K562 (cell line): ENCODE measurements at regions not wholly inside any gene's neighbourhood (a gene's known extent, or its start where the extent isn't known, plus 50 kb on each side); places are given as distances from the start of the nearest gene placed in this dataset.

Experiments
- ATAC-seq: fragments of 200-7000 bp; cut with Tn5 transposase; 3 replicates; pipeline ENCODE4 v1.9.1; 2020; ENCODE audit warnings: moderate library complexity
- BruUV-seq: library from RNA; stranded (reverse); fragments of 400-500 nt; replicated peaks from 2 replicates; lab custom pipeline; 2021; lab: Mats Ljungman, UMichigan
- CTCF ChIA-PET: fragments of 300-600 bp; formaldehyde crosslinking; extraction: SDS; loops from one replicate; lab custom pipeline; 2021; ENCODE audit warnings: low intra/inter-chr PET ratio; lab: Yijun Ruan, JAX
- POLR2A ChIA-PET: fragments of 300-600, 350-650 bp; sonication (Branson Sonifier 250); formaldehyde crosslinking; extraction: SDS; loops from one replicate; lab custom pipeline; 2021; ENCODE audit warnings: antibody characterized with exemption, inconsistent platforms; lab: Yijun Ruan, JAX
- DNase-seq, 4 experiments: peaks; one replicate each; pipeline versions ENCODE4 v3.0.0 to v3.0.0-alpha.2; 2011 to 2018; ENCODE audit warnings: low spot score in 3 of 4, mixed read lengths in 3 of 4; ENCODE audit errors: extremely low read depth in 1 of 4
- FAIRE-seq: peaks from 2 replicates; lab custom pipeline; 2011; peaks lifted over from hg19 to GRCh38; lab: Jason Lieb, UNC
- H2AFZ ChIP-seq: 2 replicates; pipeline ENCODE4 v1.6.0; 2011; ENCODE audit warnings: low read depth, low read length, control low read depth, inconsistent platforms
- H3K27ac ChIP-seq: fragments of 200-600 bp; 3 replicates; pipeline ENCODE4 v1.8.0; 2011; ENCODE audit warnings: low read depth, mild to moderate bottlenecking, control low read depth, inconsistent platforms, low read length, moderate library complexity, mixed read lengths; ENCODE audit errors: extremely low read depth
- H3K27me3 ChIP-seq, 2 experiments: fragments of 300-600 bp in 1 of 2; 2 replicates in 1 of 2; 3 replicates in 1 of 2; pipeline versions ENCODE4 v1.6.0 to v1.8.0; 2011; ENCODE audit warnings: inconsistent platforms in 2 of 2, low read length in 2 of 2, mild to moderate bottlenecking in 1 of 2, mixed read lengths in 1 of 2, moderate library complexity in 1 of 2; ENCODE audit not compliant: control insufficient read depth in 2 of 2, insufficient read depth in 2 of 2
- H3K36me3 ChIP-seq: fragments of 300-600 bp; 3 replicates; pipeline ENCODE4 v1.8.0; 2011; ENCODE audit warnings: mild to moderate bottlenecking, low read length, inconsistent platforms; ENCODE audit not compliant: control insufficient read depth, insufficient read depth
- H3K4me1 ChIP-seq, 2 experiments: fragments of 200-600 bp in 1 of 2; replicated peaks in 1 of 2; 2 replicates in 1 of 2; 3 replicates in 1 of 2; pipeline versions ENCODE4 v1.5.1 to v1.8.0; 2011; ENCODE audit warnings: inconsistent platforms in 2 of 2, low read length in 2 of 2, mild to moderate bottlenecking in 1 of 2, mixed read lengths in 1 of 2, moderate library complexity in 1 of 2; ENCODE audit not compliant: control insufficient read depth in 2 of 2, insufficient read depth in 2 of 2
- H3K4me2 ChIP-seq: 2 replicates; pipeline ENCODE4 v1.6.1; 2011; ENCODE audit warnings: low read length, control low read depth, inconsistent platforms, mixed read lengths; ENCODE audit not compliant: insufficient read depth
- H3K4me3 ChIP-seq: fragments of 200-600 bp; sonication (generic), shearing (Covaris generic); 2 replicates; pipeline ENCODE4 v1.5.1; 2016; ENCODE audit warnings: control low read depth, inconsistent platforms
- H3K79me2 ChIP-seq: fragments of 200-600 bp; 3 replicates; pipeline ENCODE4 v1.8.0; 2011; ENCODE audit warnings: low read length, inconsistent platforms; ENCODE audit not compliant: control insufficient read depth, insufficient read depth
- H3K9ac ChIP-seq, 2 experiments: 2 replicates each; pipeline versions ENCODE4 v1.6.0 to v1.6.1; 2011; ENCODE audit warnings: low read depth in 2 of 2, low read length in 2 of 2, control low read depth in 1 of 2, inconsistent platforms in 1 of 2, mild to moderate bottlenecking in 1 of 2, mixed read lengths in 1 of 2; ENCODE audit not compliant: insufficient read depth in 1 of 2
- H3K9me1 ChIP-seq: one replicate; pipeline ENCODE4 v1.6.0; 2011; ENCODE audit warnings: inconsistent platforms, mild to moderate bottlenecking, low read length, moderate library complexity; ENCODE audit not compliant: control insufficient read depth, insufficient read depth
- H3K9me3 ChIP-seq: replicated peaks from 2 replicates; pipeline ENCODE4 v1.5.1; 2011; ENCODE audit warnings: low read depth, low read length, inconsistent platforms; ENCODE audit not compliant: control insufficient read depth, insufficient read depth
- H4K20me1 ChIP-seq: replicated peaks from 2 replicates; pipeline ENCODE4 v1.6.1; 2011; ENCODE audit warnings: low read length, inconsistent platforms, mixed read lengths; ENCODE audit not compliant: control insufficient read depth, insufficient read depth
- CLOCK ChIP-seq: fragments of 250-450 bp; sonication (Bioruptor Pico); IDR thresholded peaks from 2 replicates; pipeline ENCODE4 v1.4.0; 2020; ENCODE audit warnings: mild to moderate bottlenecking, moderate library complexity, borderline replicate concordance
- MAFF ChIP-seq: IDR thresholded peaks from 2 replicates; pipeline ENCODE4 v1.6.1; 2012; ENCODE audit warnings: low read length, improper control_type of control experiment
- MIER1 ChIP-seq: fragments of 450-650 bp; IDR thresholded peaks from 2 replicates; pipeline ENCODE4 v1.6.1; 2016; ENCODE audit warnings: antibody characterized with exemption, mild to moderate bottlenecking, low read depth
- PCBP1 ChIP-seq: fragments of 200-400 bp; formaldehyde crosslinking; IDR thresholded peaks from 2 replicates; pipeline ENCODE4 v1.6.1; 2018; ENCODE audit warnings: mild to moderate bottlenecking, low read depth, low read length; ENCODE audit not compliant: poor library complexity, severe bottlenecking
- POLR2AphosphoS5 ChIP-seq: IDR thresholded peaks from 2 replicates; pipeline ENCODE4 v1.6.1; 2011; ENCODE audit warnings: mild to moderate bottlenecking, low read depth, low read length, moderate library complexity; ENCODE audit not compliant: control insufficient read depth, insufficient read depth
- PTBP1 ChIP-seq: fragments of 200-400 bp; formaldehyde crosslinking; IDR thresholded peaks from 2 replicates; pipeline ENCODE4 v1.6.1; 2017; ENCODE audit warnings: low read depth, low read length
- ZBTB43 ChIP-seq: sonication (generic); formaldehyde crosslinking; IDR thresholded peaks from 2 replicates; pipeline ENCODE4 v1.8.0; 2023; ENCODE audit warnings: mild to moderate bottlenecking, missing genetic modification reagents
- ZBTB9 ChIP-seq: fragments of 450-650 bp; formaldehyde crosslinking; IDR thresholded peaks from 2 replicates; pipeline ENCODE4 v1.4.0; 2020; ENCODE audit warnings: mild to moderate bottlenecking, moderate library complexity
- ZC3H8 ChIP-seq: fragments of 450-650 bp; IDR thresholded peaks from 2 replicates; pipeline ENCODE4 v1.6.1; 2017
- ZNF282 ChIP-seq: sonication (generic); formaldehyde crosslinking; IDR thresholded peaks from 2 replicates; pipeline ENCODE4 v1.8.1; 2023; ENCODE audit warnings: missing genetic modification reagents
- ZNF316 ChIP-seq: fragments of 450-650 bp; IDR thresholded peaks from 2 replicates; pipeline ENCODE4 v1.6.1; 2016
- ZNF699 ChIP-seq: fragments of 250-450 bp; sonication (Bioruptor Pico); IDR thresholded peaks from 2 replicates; pipeline ENCODE4 v1.8.0; 2021; ENCODE audit warnings: mild to moderate bottlenecking, moderate library complexity; ENCODE audit not compliant: insufficient replicate concordance
- in situ Hi-C: fragments of 300-500 bp; cut with MboI; formaldehyde crosslinking; loops from 4 replicates; pipeline ENCODE4 v1.15.0; 2018; ENCODE audit warnings: inconsistent platforms, mixed read lengths
- intact Hi-C: fragments of 100-400 bp; cut with micrococcal nuclease; formaldehyde crosslinking; loops from 2 replicates; pipeline ENCODE4 v1.14.2; 2022
- TF ChIP-seq, protein P1 (sequence below): sonication (generic); formaldehyde crosslinking; IDR thresholded peaks from 2 replicates; pipeline ENCODE4 v1.5.0; 2020; ENCODE audit warnings: missing genetic modification reagents
- TF ChIP-seq, protein P2 (sequence below): sonication (generic); formaldehyde crosslinking; IDR thresholded peaks from 2 replicates; pipeline ENCODE4 v1.8.0; 2022; ENCODE audit warnings: mild to moderate bottlenecking, missing genetic modification reagents, borderline replicate concordance

DNA sequence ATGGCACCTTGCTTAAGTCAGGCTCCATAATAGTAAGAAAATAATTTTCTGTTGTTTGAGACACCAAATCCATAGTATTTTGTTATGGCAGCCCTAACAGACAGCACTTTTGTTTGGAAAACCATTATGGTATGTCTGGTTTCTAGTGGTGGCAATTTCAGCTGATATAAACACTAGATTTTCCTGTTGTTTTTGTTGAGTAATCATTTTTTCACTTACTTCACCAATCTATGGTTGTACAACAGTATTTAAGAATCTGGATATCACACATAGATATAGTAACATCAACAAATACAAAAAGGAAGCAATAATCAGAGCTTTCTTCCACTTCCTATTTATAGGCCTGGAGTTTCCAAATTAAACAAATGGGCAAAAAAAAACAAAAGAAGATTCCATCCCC, 725.8 kb upstream of the POM121L12 start:
- H4K20me1 ChIP-seq: no peaks in the 10 kb centered on the region
- ChIA-PET POLR2A (no interaction called here), CTCF (no interaction called here)
- no TSS peak for BruUV-seq
- H3K36me3 ChIP-seq: no peaks in the 10 kb centered on the region
- in situ Hi-C loops (no loop called here), intact Hi-C loops (no loop called here)
- H3K4me2 ChIP-seq: no peak overlapping the region
- no peak overlapping the region for H3K4me3 ChIP-seq
- no peak overlapping the region for H3K27ac ChIP-seq
- no peak for ATAC-seq
- H3K27me3 ChIP-seq: no peaks in the 10 kb centered on the region
- H3K9me1 ChIP-seq: no peaks in the 10 kb centered on the region
- H2AFZ ChIP-seq: no peak overlapping the region
- H3K79me2 ChIP-seq: no peaks in the 10 kb centered on the region
- FAIRE-seq: no peak
- no peaks in the 10 kb centered on the region for H3K4me1 ChIP-seq
- TF ChIP-seq, protein P1, sequence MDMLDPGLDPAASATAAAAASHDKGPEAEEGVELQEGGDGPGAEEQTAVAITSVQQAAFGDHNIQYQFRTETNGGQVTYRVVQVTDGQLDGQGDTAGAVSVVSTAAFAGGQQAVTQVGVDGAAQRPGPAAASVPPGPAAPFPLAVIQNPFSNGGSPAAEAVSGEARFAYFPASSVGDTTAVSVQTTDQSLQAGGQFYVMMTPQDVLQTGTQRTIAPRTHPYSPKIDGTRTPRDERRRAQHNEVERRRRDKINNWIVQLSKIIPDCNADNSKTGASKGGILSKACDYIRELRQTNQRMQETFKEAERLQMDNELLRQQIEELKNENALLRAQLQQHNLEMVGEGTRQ: no peak
- TF ChIP-seq PCBP1 (no peak), ZBTB43 (CRISPR knock-in tag) (no peak), ZC3H8 (no peak), MIER1 (no peak), ZNF316 (peak; percentile 63; the same call in 1 of the 2 replicates), ZNF699 (CRISPR knock-in tag) (no peak), POLR2AphosphoS5 (no peak), ZNF282 (CRISPR knock-in tag) (no peak), PTBP1 (no peak), ZBTB9 (CRISPR knock-in tag) (no peak), MAFF (peak; percentile 28), CLOCK (CRISPR knock-in tag) (no peak)
- TF ChIP-seq, protein P2, sequence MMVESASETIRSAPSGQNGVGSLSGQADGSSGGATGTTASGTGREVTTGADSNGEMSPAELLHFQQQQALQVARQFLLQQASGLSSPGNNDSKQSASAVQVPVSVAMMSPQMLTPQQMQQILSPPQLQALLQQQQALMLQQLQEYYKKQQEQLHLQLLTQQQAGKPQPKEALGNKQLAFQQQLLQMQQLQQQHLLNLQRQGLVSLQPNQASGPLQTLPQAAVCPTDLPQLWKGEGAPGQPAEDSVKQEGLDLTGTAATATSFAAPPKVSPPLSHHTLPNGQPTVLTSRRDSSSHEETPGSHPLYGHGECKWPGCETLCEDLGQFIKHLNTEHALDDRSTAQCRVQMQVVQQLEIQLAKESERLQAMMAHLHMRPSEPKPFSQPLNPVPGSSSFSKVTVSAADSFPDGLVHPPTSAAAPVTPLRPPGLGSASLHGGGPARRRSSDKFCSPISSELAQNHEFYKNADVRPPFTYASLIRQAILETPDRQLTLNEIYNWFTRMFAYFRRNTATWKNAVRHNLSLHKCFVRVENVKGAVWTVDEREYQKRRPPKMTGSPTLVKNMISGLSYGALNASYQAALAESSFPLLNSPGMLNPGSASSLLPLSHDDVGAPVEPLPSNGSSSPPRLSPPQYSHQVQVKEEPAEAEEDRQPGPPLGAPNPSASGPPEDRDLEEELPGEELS (CRISPR knock-in tag): no peak
- TF ChIP-seq, all 486 proteins: peak for 2
- H3K9me3 ChIP-seq: no peaks in the 10 kb centered on the region; the same call in 1 of the 2 replicates
- no peak for DNase-seq
- no peak overlapping the region for H3K9ac ChIP-seq
